HG03280 (cell line): ENCODE measurements at regions not wholly inside any gene's neighbourhood (a gene's known extent, or its start where the extent isn't known, plus 50 kb on each side); places are given as distances from the start of the nearest gene placed in this dataset.

Experiments used
- ATAC-seq: cut with Tn5 transposase; IDR thresholded peaks from one replicate; pipeline ENCODE4 v1.9.1; 2021; ENCODE audit warnings: mild to moderate bottlenecking, moderate library complexity; ENCODE audit not compliant: unreplicated experiment

- no peak for ATAC-seq
These were observed 69.1 kb upstream of the SSTR1 start for GRCh38 chr14:38138473-38139138.

GRCh38 chr14:38139926-38140325 lies 67.8 kb upstream of the SSTR1 start:
- ATAC-seq = no peak

GRCh38 chr14:38143170-38143569 lies 64.5 kb upstream of the SSTR1 start:
- ATAC-seq = no peak

- ATAC-seq = no peak
These were observed 63.8 kb upstream of the SSTR1 start for GRCh38 chr14:38143659-38144505.

- ATAC-seq = no peak
These were observed 62.6 kb upstream of the SSTR1 start for GRCh38 chr14:38145142-38145541.

GRCh38 chr14:38150075-38150474 lies 57.6 kb upstream of the SSTR1 start:
- ATAC-seq = no peak
